ENCODE measurements at regions not wholly inside any gene's neighbourhood (a gene's known extent, or its start where the extent isn't known, plus 50 kb on each side); places are given as distances from the start of the nearest gene placed in this dataset.

GRCh38 chr1:47656719-47657685 is 219.2 kb downstream of the FOXD2 start:
- TF ChIP-seq, protein P1, sequence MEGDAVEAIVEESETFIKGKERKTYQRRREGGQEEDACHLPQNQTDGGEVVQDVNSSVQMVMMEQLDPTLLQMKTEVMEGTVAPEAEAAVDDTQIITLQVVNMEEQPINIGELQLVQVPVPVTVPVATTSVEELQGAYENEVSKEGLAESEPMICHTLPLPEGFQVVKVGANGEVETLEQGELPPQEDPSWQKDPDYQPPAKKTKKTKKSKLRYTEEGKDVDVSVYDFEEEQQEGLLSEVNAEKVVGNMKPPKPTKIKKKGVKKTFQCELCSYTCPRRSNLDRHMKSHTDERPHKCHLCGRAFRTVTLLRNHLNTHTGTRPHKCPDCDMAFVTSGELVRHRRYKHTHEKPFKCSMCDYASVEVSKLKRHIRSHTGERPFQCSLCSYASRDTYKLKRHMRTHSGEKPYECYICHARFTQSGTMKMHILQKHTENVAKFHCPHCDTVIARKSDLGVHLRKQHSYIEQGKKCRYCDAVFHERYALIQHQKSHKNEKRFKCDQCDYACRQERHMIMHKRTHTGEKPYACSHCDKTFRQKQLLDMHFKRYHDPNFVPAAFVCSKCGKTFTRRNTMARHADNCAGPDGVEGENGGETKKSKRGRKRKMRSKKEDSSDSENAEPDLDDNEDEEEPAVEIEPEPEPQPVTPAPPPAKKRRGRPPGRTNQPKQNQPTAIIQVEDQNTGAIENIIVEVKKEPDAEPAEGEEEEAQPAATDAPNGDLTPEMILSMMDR (optimal IDR thresholded peaks at IDR 0.05 in 1 of 3, IDR thresholded peaks at IDR 0.05 in 1 of 3, conservative IDR thresholded peaks at IDR 0.05 in 1 of 3; ENCODE audit: extremely low read depth in 1 of 3, insufficient read depth in 2 of 3, low read length in 3 of 3) = no peak
- TF ChIP-seq EZH2 (IDR thresholded peaks at IDR 0.05; ENCODE audit: low read length) = no peak
